ENCODE measurements at regions not wholly inside any gene's neighbourhood (a gene's known extent, or its start where the extent isn't known, plus 50 kb on each side); places are given as distances from the start of the nearest gene placed in this dataset.

DNA sequence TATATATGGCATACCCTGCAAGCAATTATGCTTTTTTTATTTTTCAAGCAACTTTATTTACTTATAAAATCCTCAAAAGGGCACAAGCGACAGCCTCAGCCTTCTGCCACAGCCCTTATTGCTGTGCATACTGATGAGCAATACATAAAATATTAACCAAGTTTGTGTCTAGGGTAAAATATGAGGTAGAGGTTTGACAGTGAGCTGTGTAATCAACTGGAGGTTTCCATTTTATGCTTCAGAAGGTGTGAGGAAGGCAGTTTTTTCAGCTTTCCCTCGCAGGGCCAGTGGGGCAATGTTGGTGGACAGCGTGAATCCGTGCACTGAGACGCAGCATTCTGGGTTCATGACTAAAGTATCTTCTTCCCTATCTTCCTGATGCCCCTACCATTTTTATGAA, 310.4 kb downstream of the IRS2 start:
- no peaks in the 10 kb centered on the region for H3K9me3 Mint-ChIP-seq
- no peaks in the 10 kb centered on the region for H3K27me3 Mint-ChIP-seq
- TF ChIP-seq, protein P1, sequence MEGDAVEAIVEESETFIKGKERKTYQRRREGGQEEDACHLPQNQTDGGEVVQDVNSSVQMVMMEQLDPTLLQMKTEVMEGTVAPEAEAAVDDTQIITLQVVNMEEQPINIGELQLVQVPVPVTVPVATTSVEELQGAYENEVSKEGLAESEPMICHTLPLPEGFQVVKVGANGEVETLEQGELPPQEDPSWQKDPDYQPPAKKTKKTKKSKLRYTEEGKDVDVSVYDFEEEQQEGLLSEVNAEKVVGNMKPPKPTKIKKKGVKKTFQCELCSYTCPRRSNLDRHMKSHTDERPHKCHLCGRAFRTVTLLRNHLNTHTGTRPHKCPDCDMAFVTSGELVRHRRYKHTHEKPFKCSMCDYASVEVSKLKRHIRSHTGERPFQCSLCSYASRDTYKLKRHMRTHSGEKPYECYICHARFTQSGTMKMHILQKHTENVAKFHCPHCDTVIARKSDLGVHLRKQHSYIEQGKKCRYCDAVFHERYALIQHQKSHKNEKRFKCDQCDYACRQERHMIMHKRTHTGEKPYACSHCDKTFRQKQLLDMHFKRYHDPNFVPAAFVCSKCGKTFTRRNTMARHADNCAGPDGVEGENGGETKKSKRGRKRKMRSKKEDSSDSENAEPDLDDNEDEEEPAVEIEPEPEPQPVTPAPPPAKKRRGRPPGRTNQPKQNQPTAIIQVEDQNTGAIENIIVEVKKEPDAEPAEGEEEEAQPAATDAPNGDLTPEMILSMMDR (conservative IDR thresholded peaks at IDR 0.05), result no peak
- H3K4me3 Mint-ChIP-seq, result no peak overlapping the region
- DNase-seq (ENCODE audit: extremely low spot score, unreplicated experiment), result no peak
- H3K27ac Mint-ChIP-seq, result no peak overlapping the region
- no peaks in the 10 kb centered on the region for H3K4me1 Mint-ChIP-seq (ENCODE audit: unreplicated experiment)
- H3K36me3 Mint-ChIP-seq, result no peaks in the 10 kb centered on the region

DNA sequence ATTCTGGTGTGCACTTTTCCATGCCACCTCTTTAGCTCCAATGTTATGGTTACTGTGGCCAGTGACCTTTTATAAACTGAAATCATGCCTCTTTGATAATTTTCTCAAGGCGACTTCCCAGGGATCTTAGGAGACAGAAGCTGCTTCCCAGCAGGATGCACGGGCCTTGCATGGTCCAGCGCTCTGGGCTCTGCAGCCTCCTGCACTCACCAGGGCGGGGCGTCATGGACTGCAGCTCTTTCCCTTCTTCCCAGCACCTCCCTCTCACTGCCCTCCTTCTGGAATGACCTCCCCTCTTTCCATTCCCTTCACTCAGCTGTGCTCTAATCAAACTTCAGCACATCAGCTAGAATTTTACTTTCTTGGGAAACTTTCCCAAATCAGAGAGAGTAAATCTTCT, 318.3 kb downstream of the IRS2 start:
- Mint-ChIP-seq H3K27ac (no peak overlapping the region), H3K4me1 (ENCODE audit: unreplicated experiment) (no peaks in the 10 kb centered on the region), H3K9me3 (no peaks in the 10 kb centered on the region), H3K4me3 (no peak overlapping the region), H3K27me3 (no peaks in the 10 kb centered on the region), H3K36me3 (no peaks in the 10 kb centered on the region)
- DNase-seq (ENCODE audit: extremely low spot score, unreplicated experiment), result no peak
- TF ChIP-seq, protein P1 (conservative IDR thresholded peaks at IDR 0.05), result no peak

DNA sequence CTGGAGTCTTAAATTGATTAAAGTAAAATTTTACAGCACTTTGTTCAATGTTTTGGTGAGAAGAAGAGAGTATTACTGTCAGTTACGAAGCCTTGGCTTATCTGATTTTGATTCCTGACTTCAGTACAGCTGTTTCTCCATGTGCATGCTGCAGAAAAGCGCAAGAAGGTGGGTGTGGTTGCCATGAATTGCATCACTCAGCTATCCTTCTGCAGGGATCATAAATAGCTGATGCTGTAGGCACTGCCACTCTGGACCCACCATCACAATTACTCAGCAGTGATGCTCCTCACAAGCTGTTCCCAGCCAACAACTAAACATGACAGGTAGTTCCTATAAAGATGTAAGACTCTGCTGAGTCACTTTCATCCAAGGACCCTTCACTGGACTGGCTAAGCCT, 321.2 kb downstream of the IRS2 start:
- H3K36me3 Mint-ChIP-seq, result no peaks in the 10 kb centered on the region
- H3K9me3 Mint-ChIP-seq, result no peaks in the 10 kb centered on the region
- H3K4me1 Mint-ChIP-seq (ENCODE audit: unreplicated experiment), result no peaks in the 10 kb centered on the region
- no peak overlapping the region for H3K4me3 Mint-ChIP-seq
- H3K27me3 Mint-ChIP-seq, result no peaks in the 10 kb centered on the region
- no peak overlapping the region for H3K27ac Mint-ChIP-seq
- DNase-seq (ENCODE audit: extremely low spot score, unreplicated experiment), result no peak
- TF ChIP-seq, protein P1 (conservative IDR thresholded peaks at IDR 0.05), result no peak

DNA sequence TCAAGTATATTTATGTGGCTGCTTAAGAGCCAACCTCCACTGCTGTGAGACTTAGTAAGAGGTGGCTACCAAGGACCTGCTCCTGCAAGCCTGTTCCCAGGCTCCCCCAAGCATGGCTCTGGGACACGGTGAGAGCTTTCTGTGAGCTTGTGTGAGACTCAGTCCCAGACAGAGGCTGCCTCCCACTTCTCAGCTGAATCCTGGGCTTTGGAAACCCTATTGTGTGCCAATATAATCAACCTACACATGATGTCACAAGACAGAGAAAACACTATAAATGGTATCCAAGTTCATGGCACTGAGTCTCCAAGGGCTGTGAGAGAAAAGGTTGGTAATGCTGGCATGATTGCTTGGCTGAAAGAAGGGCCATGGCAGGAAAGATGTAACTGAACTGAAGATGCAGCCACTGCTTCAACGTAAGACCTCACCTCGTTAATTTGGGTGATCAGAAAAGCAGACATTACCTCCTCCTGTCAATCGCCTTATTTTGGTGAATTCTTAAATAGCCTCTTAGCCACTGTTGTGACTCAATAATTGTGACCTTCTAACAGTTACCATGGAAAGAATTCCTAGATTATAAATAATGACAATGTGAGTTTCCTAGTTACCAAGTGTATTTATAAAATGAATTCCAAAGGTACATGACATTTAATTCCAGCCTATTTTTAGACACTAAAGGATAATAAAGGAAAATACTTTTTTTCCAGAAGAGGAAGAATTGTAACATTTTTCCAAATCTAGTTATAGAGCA, 332.0 kb downstream of the IRS2 start:
- Mint-ChIP-seq H3K27ac (no peak overlapping the region), H3K4me1 (ENCODE audit: unreplicated experiment) (no peaks in the 10 kb centered on the region), H3K9me3 (no peaks in the 10 kb centered on the region), H3K36me3 (no peaks in the 10 kb centered on the region), H3K4me3 (no peak overlapping the region), H3K27me3 (no peaks in the 10 kb centered on the region)
- DNase-seq (ENCODE audit: extremely low spot score, unreplicated experiment), result no peak
- TF ChIP-seq, protein P1 (conservative IDR thresholded peaks at IDR 0.05), result no peak

DNA sequence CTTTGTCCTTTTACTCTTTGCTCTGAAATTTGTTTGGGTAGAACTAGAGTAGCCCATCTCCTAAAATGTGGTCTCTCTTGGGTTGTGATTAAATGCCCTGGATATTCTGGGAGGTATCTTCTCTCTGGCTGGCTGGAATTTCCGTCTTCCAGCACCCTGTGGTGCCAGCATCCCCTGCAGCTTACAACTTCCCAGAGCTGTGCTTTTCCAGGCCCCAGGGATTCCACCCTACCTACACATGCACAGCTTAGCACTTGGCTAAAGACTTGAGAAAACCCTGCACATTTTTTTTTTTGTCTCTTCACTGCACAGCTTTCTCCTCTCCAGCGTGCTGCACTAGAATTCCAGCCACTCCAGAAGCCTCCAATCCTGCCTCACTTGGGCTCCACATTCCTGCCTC, 334.7 kb downstream of the IRS2 start:
- Mint-ChIP-seq H3K4me3 (no peak overlapping the region), H3K27ac (no peak overlapping the region), H3K4me1 (ENCODE audit: unreplicated experiment) (no peaks in the 10 kb centered on the region), H3K9me3 (no peaks in the 10 kb centered on the region), H3K36me3 (no peaks in the 10 kb centered on the region), H3K27me3 (no peaks in the 10 kb centered on the region)
- TF ChIP-seq, protein P1 (conservative IDR thresholded peaks at IDR 0.05), result no peak
- DNase-seq (ENCODE audit: extremely low spot score, unreplicated experiment), result no peak

Data from type B pancreatic cell (in vitro differentiated cells).